Keratinocyte (primary cell): ENCODE measurements at regions not wholly inside any gene's neighbourhood (a gene's known extent, or its start where the extent isn't known, plus 50 kb on each side); places are given as distances from the start of the nearest gene placed in this dataset.
"Not testable (repeated sequence)": the region's sequence is repeated elsewhere in the genome, so short reads cannot be mapped to it uniquely, and the experiment has no call there.

ENCODE experiments used
- DNase-seq: peaks from one replicate; pipeline ENCODE4 v3.0.0-alpha.2; 2011; ENCODE audit warnings: low read depth, missing footprints, low spot score
- FAIRE-seq: peaks from 2 replicates; lab custom pipeline; 2011; peaks lifted over from hg19 to GRCh38; lab: Jason Lieb, UNC
- H2AFZ ChIP-seq: 2 replicates; pipeline ENCODE4 v1.6.0; 2012; ENCODE audit warnings: low read length, control low read depth, inconsistent platforms; ENCODE audit not compliant: control insufficient read depth
- H3K27ac ChIP-seq: 2 replicates; pipeline ENCODE4 v1.5.1; 2011; ENCODE audit warnings: low read length; ENCODE audit not compliant: control insufficient read depth, insufficient read depth
- H3K27me3 ChIP-seq: 3 replicates; pipeline ENCODE4 v1.6.0; 2011; ENCODE audit warnings: low read length; ENCODE audit not compliant: control insufficient read depth, insufficient read depth; ENCODE audit errors: extremely low read depth
- H3K36me3 ChIP-seq, 2 experiments: 2 replicates in 1 of 2; 3 replicates in 1 of 2; pipeline ENCODE4 v1.5.1; 2011; ENCODE audit warnings: low read length in 2 of 2, mild to moderate bottlenecking in 1 of 2; ENCODE audit not compliant: control insufficient read depth in 2 of 2, insufficient read depth in 2 of 2; ENCODE audit errors: extremely low read depth in 1 of 2
- H3K4me1 ChIP-seq: 3 replicates; pipeline ENCODE4 v1.5.1; 2011; ENCODE audit warnings: low read length; ENCODE audit not compliant: control insufficient read depth, insufficient read depth; ENCODE audit errors: extremely low read depth
- H3K4me2 ChIP-seq: 3 replicates; pipeline ENCODE4 v1.6.0; 2011; ENCODE audit warnings: low read depth, low read length; ENCODE audit not compliant: control insufficient read depth, insufficient read depth; ENCODE audit errors: extremely low read depth
- H3K4me3 ChIP-seq, 3 experiments: fragments of 200-600 bp in 1 of 3; sonication (generic) in 1 of 3; 2 replicates in 2 of 3; 3 replicates in 1 of 3; pipeline ENCODE4 v1.5.1; 2011 to 2016; ENCODE audit warnings: low read length in 3 of 3, mild to moderate bottlenecking in 3 of 3, control low read depth in 2 of 3, inconsistent platforms in 1 of 3, low read depth in 1 of 3, mixed read lengths in 1 of 3, mixed run types in 1 of 3, moderate library complexity in 1 of 3; ENCODE audit not compliant: control insufficient read depth in 2 of 3, insufficient read depth in 2 of 3; ENCODE audit errors: extremely low read depth in 1 of 3
- H3K79me2 ChIP-seq: 2 replicates; pipeline ENCODE4 v1.6.0; 2012; ENCODE audit warnings: low read length; ENCODE audit not compliant: control insufficient read depth, insufficient read depth
- H3K9ac ChIP-seq: 3 replicates; pipeline ENCODE4 v1.6.0; 2011; ENCODE audit warnings: low read length; ENCODE audit not compliant: control insufficient read depth, insufficient read depth; ENCODE audit errors: extremely low read depth
- H3K9me1 ChIP-seq: 3 replicates; pipeline ENCODE4 v1.6.0; 2011; ENCODE audit warnings: low read length; ENCODE audit not compliant: control insufficient read depth, insufficient read depth; ENCODE audit errors: extremely low read depth
- H3K9me3 ChIP-seq: 2 replicates; pipeline ENCODE4 v1.5.1; 2012; ENCODE audit warnings: low read depth, low read length; ENCODE audit not compliant: control insufficient read depth
- H4K20me1 ChIP-seq: 3 replicates; pipeline ENCODE4 v1.6.0; 2011; ENCODE audit warnings: low read length; ENCODE audit not compliant: control insufficient read depth, insufficient read depth; ENCODE audit errors: extremely low read depth
- EZH2 ChIP-seq: IDR thresholded peaks from one replicate; pipeline ENCODE4 v1.6.1; 2012; ENCODE audit warnings: inconsistent platforms, mild to moderate bottlenecking, low read length, moderate library complexity
- dilution Hi-C: fragments of 300-500 bp; cut with MboI; formaldehyde crosslinking; loops from one replicate; pipeline ENCODE4 v1.7.0; 2020; ENCODE audit warnings: low sequenced_read_pairs; ENCODE audit not compliant: extremely low pct_ligation_motif_present
- TF ChIP-seq, protein P1 (sequence below), 3 experiments: IDR thresholded peaks in 1 of 3; conservative IDR thresholded peaks in 1 of 3; optimal IDR thresholded peaks in 1 of 3; 2 replicates in 2 of 3; 3 replicates in 1 of 3; pipeline versions ENCODE3 to v1.5.1; 2011; ENCODE audit warnings: low read length in 3 of 3, mild to moderate bottlenecking in 3 of 3, moderate library complexity in 2 of 3, control low read depth in 1 of 3, inconsistent platforms in 1 of 3; ENCODE audit not compliant: insufficient read depth in 2 of 3; ENCODE audit errors: extremely low read depth in 1 of 3

- H3K9me3 ChIP-seq, H3K4me3 ChIP-seq, H3K27ac ChIP-seq, H3K79me2 ChIP-seq, FAIRE-seq, dilution Hi-C loops, H3K9me1 ChIP-seq, H2AFZ ChIP-seq, DNase-seq, H3K9ac ChIP-seq, H3K4me1 ChIP-seq, H3K27me3 ChIP-seq, H3K36me3 ChIP-seq, H4K20me1 ChIP-seq, H3K4me2 ChIP-seq: not testable (repeated sequence)
Observed at GRCh38 chr6:4725136-4725760, 51.0 kb upstream of the CDYL start.

DNA sequence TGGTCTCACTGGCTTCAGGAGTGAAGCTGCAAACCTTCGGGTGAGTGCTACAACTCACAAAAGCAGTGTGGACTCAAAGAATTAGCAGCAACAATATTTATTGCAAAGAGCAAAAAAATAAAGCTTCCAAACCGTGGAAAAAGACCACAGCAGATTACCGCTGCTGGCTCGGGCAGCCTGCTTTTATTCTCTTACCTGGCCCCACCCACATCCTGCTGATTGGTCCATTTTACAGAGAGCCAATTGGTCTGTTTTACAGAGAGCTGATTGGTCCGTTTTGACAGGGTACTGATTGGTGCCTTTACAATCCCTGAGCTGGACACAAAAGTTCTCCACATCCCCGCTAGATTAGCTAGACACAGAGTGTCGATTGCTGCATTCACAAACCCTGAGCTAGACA lies 51.5 kb upstream of the CDYL start:
- H3K79me2 ChIP-seq, H3K9me3 ChIP-seq, H3K9me1 ChIP-seq, H2AFZ ChIP-seq, H4K20me1 ChIP-seq, H3K27me3 ChIP-seq, DNase-seq, H3K9ac ChIP-seq, H3K27ac ChIP-seq, H3K4me2 ChIP-seq, FAIRE-seq, H3K4me1 ChIP-seq, dilution Hi-C loops, H3K36me3 ChIP-seq, H3K4me3 ChIP-seq: not testable (repeated sequence)

DNA sequence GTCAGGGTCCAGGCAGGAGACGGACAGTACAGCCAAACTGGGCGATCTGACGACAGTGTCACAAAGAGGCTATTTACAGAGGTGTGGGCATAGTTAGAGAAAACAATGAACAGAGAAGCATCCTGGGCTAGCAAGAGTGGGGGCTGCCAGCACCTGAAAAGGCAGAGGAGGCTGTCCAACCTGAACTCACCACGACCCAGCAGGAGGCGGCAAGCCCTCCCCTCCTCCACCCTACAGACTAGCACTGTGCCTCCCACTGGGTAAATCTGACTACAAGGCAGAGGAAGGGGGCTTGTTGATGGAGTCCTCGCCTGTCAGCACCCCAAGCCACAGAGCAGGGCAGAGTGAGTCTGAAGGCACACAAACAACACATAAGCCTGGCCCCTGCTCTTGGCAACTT lies 52.8 kb upstream of the CDYL start:
- H3K36me3 ChIP-seq = no peaks in the 10 kb centered on the region
- no peak overlapping the region for H2AFZ ChIP-seq
- H3K9ac ChIP-seq = no peak overlapping the region
- H3K4me1 ChIP-seq = no peaks in the 10 kb centered on the region
- no peaks in the 10 kb centered on the region for H4K20me1 ChIP-seq
- no peaks in the 10 kb centered on the region for H3K9me3 ChIP-seq
- DNase-seq (no peak), FAIRE-seq (no peak)
- no peak overlapping the region for H3K4me2 ChIP-seq
- H3K27ac ChIP-seq = no peak overlapping the region
- no peaks in the 10 kb centered on the region for H3K9me1 ChIP-seq
- dilution Hi-C loops = no loop called here
- no peaks in the 10 kb centered on the region for H3K79me2 ChIP-seq
- H3K4me3 ChIP-seq = no peak overlapping the region
- no peaks in the 10 kb centered on the region for H3K27me3 ChIP-seq
- no peak for TF ChIP-seq EZH2
- TF ChIP-seq, protein P1, sequence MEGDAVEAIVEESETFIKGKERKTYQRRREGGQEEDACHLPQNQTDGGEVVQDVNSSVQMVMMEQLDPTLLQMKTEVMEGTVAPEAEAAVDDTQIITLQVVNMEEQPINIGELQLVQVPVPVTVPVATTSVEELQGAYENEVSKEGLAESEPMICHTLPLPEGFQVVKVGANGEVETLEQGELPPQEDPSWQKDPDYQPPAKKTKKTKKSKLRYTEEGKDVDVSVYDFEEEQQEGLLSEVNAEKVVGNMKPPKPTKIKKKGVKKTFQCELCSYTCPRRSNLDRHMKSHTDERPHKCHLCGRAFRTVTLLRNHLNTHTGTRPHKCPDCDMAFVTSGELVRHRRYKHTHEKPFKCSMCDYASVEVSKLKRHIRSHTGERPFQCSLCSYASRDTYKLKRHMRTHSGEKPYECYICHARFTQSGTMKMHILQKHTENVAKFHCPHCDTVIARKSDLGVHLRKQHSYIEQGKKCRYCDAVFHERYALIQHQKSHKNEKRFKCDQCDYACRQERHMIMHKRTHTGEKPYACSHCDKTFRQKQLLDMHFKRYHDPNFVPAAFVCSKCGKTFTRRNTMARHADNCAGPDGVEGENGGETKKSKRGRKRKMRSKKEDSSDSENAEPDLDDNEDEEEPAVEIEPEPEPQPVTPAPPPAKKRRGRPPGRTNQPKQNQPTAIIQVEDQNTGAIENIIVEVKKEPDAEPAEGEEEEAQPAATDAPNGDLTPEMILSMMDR (optimal IDR thresholded peaks at IDR 0.05 in 1 of 3, IDR thresholded peaks at IDR 0.05 in 1 of 3, conservative IDR thresholded peaks at IDR 0.05 in 1 of 3; ENCODE audit: extremely low read depth in 1 of 3, insufficient read depth in 2 of 3, low read length in 3 of 3) = no peak

DNA sequence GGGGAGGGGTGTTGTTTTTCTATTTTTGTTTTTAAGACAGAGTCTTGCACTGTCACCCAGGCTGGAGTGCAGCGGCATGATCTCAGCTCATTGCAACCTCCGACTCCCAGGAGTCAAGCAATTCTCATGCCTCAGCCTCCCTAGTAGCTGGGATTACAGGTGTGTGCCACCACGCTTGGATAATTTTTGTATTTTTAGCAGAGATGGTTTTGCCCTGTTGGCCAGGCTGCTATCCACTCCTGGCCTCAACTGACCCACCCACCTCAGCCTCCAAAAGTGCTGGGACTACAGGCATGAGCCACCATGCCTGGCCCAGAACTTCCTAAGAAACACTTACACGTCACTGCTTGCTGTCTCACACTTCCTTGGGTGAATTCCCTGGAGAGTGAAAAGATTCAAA lies 54.8 kb upstream of the CDYL start:
- H3K79me2 ChIP-seq, dilution Hi-C loops, H3K9me1 ChIP-seq, H3K27me3 ChIP-seq, H2AFZ ChIP-seq, H3K27ac ChIP-seq, H3K4me2 ChIP-seq, DNase-seq, H3K4me3 ChIP-seq, H4K20me1 ChIP-seq, H3K4me1 ChIP-seq, H3K36me3 ChIP-seq, FAIRE-seq, H3K9ac ChIP-seq, H3K9me3 ChIP-seq: not testable (repeated sequence)
